HUES6 (cell line): ENCODE measurements at regions not wholly inside any gene's neighbourhood (a gene's known extent, or its start where the extent isn't known, plus 50 kb on each side); places are given as distances from the start of the nearest gene placed in this dataset.

Experiments used
- H3K27ac ChIP-seq: 2 replicates; pipeline ENCODE4 v1.7.0; 2013; ENCODE audit warnings: low read depth, mild to moderate bottlenecking, low read length, inconsistent platforms
- H3K27me3 ChIP-seq: 2 replicates; pipeline ENCODE4 v1.6.1; 2013; ENCODE audit warnings: low read length; ENCODE audit not compliant: control insufficient read depth, insufficient read depth
- H3K36me3 ChIP-seq: 2 replicates; pipeline ENCODE4 v1.6.1; 2013; ENCODE audit warnings: low read length; ENCODE audit not compliant: control insufficient read depth, insufficient read depth
- H3K4me1 ChIP-seq: 2 replicates; pipeline ENCODE4 v1.6.1; 2013; ENCODE audit warnings: low read length; ENCODE audit not compliant: control insufficient read depth, insufficient read depth
- H3K4me3 ChIP-seq: 2 replicates; pipeline ENCODE4 v1.5.1; 2013; ENCODE audit warnings: low read depth, low read length
- H3K9ac ChIP-seq: one replicate; pipeline ENCODE4 v1.6.1; 2013; ENCODE audit warnings: mild to moderate bottlenecking, low read length
- H3K9me3 ChIP-seq: 2 replicates; pipeline ENCODE4 v1.6.1; 2013; ENCODE audit warnings: low read depth, low read length; ENCODE audit not compliant: control insufficient read depth, insufficient read depth

- H3K36me3 ChIP-seq, result no peaks in the 10 kb centered on the region
- no peak overlapping the region for H3K27ac ChIP-seq
- H3K4me1 ChIP-seq, result no peaks in the 10 kb centered on the region
- no peak overlapping the region for H3K9ac ChIP-seq
- no peak overlapping the region for H3K4me3 ChIP-seq
- no peaks in the 10 kb centered on the region for H3K27me3 ChIP-seq
- H3K9me3 ChIP-seq, result peaks cover 5% of the 10 kb centered on the region; the same call in 1 of the 2 replicates
Observed at GRCh38 chrX:121135488-121136207, 88.2 kb downstream of the GLUD2 start.

GRCh38 chrX:121146059-121146628, 98.7 kb downstream of the GLUD2 start:
- Histone ChIP-seq H3K4me3 (no peak overlapping the region), H3K4me1 (peaks cover 13% of the 10 kb centered on the region; the same call in 1 of the 2 replicates), H3K9me3 (no peaks in the 10 kb centered on the region), H3K36me3 (no peaks in the 10 kb centered on the region), H3K9ac (no peak overlapping the region), H3K27ac (no peak overlapping the region), H3K27me3 (peaks cover 12% of the 10 kb centered on the region; the same call in 1 of the 2 replicates)

- Histone ChIP-seq H3K9ac (no peak overlapping the region), H3K4me3 (no peak overlapping the region), H3K36me3 (no peaks in the 10 kb centered on the region), H3K27me3 (peaks cover 41% of the 10 kb centered on the region; the same call in 1 of the 2 replicates), H3K27ac (no peak overlapping the region), H3K9me3 (no peaks in the 10 kb centered on the region), H3K4me1 (peaks cover 13% of the 10 kb centered on the region; the same call in 1 of the 2 replicates)
Observed at GRCh38 chrX:121150217-121150616, 102.8 kb downstream of the GLUD2 start.

GRCh38 chrX:121151293-121151692, 103.9 kb downstream of the GLUD2 start:
- Histone ChIP-seq H3K27ac (no peak overlapping the region), H3K9ac (no peak overlapping the region), H3K4me1 (peaks cover 13% of the 10 kb centered on the region; the same call in 1 of the 2 replicates), H3K36me3 (no peaks in the 10 kb centered on the region), H3K9me3 (no peaks in the 10 kb centered on the region), H3K27me3 (peaks cover 41% of the 10 kb centered on the region; the same call in 1 of the 2 replicates), H3K4me3 (no peak overlapping the region)

- peaks cover 38% of the 10 kb centered on the region; the same call in 1 of the 2 replicates for H3K27me3 ChIP-seq
- H3K36me3 ChIP-seq, result no peaks in the 10 kb centered on the region
- no peak overlapping the region for H3K4me3 ChIP-seq
- H3K9me3 ChIP-seq, result no peaks in the 10 kb centered on the region
- H3K9ac ChIP-seq, result no peak overlapping the region
- peaks cover 10% of the 10 kb centered on the region for H3K4me1 ChIP-seq
- no peak overlapping the region for H3K27ac ChIP-seq
Observed at GRCh38 chrX:121154858-121155404, 107.5 kb downstream of the GLUD2 start.

GRCh38 chrX:121160987-121161386, 113.6 kb downstream of the GLUD2 start:
- H3K9ac ChIP-seq, result no peak overlapping the region
- H3K4me1 ChIP-seq, result peaks cover 12% of the 10 kb centered on the region
- H3K27me3 ChIP-seq, result no peaks in the 10 kb centered on the region; the same call in 1 of the 2 replicates
- H3K27ac ChIP-seq, result no peak overlapping the region; the same call in 1 of the 2 replicates
- H3K4me3 ChIP-seq, result no peak overlapping the region
- no peaks in the 10 kb centered on the region for H3K9me3 ChIP-seq
- H3K36me3 ChIP-seq, result no peaks in the 10 kb centered on the region

GRCh38 chrX:121161501-121161933, 114.1 kb downstream of the GLUD2 start:
- H3K4me3 ChIP-seq, result no peak overlapping the region
- H3K27me3 ChIP-seq, result no peaks in the 10 kb centered on the region; the same call in 1 of the 2 replicates
- no peak overlapping the region; the same call in 1 of the 2 replicates for H3K27ac ChIP-seq
- H3K36me3 ChIP-seq, result no peaks in the 10 kb centered on the region
- no peaks in the 10 kb centered on the region for H3K9me3 ChIP-seq
- H3K4me1 ChIP-seq, result peaks cover 12% of the 10 kb centered on the region
- H3K9ac ChIP-seq, result no peak overlapping the region

GRCh38 chrX:121163443-121163842, 116.0 kb downstream of the GLUD2 start:
- Histone ChIP-seq H3K27me3 (no peaks in the 10 kb centered on the region; the same call in 1 of the 2 replicates), H3K4me1 (peaks cover 12% of the 10 kb centered on the region), H3K27ac (no peak overlapping the region), H3K36me3 (no peaks in the 10 kb centered on the region), H3K9ac (no peak overlapping the region), H3K9me3 (no peaks in the 10 kb centered on the region), H3K4me3 (no peak overlapping the region)

- no peaks in the 10 kb centered on the region for H3K9me3 ChIP-seq
- H3K36me3 ChIP-seq, result no peaks in the 10 kb centered on the region
- H3K9ac ChIP-seq, result no peak overlapping the region
- no peak overlapping the region for H3K27ac ChIP-seq
- peaks cover 9% of the 10 kb centered on the region for H3K4me1 ChIP-seq
- H3K4me3 ChIP-seq, result no peak overlapping the region
- no peaks in the 10 kb centered on the region; the same call in 1 of the 2 replicates for H3K27me3 ChIP-seq
Observed at GRCh38 chrX:121165930-121166359, 118.5 kb downstream of the GLUD2 start.

GRCh38 chrX:121169099-121170035, 122.0 kb downstream of the GLUD2 start:
- Histone ChIP-seq H3K36me3 (no peaks in the 10 kb centered on the region), H3K9ac (no peak overlapping the region)

More at GRCh38 chrX:121169099-121170035, 122.0 kb downstream of the GLUD2 start:
- Histone ChIP-seq H3K9me3 (no peaks in the 10 kb centered on the region), H3K4me1 (no peaks in the 10 kb centered on the region), H3K27me3 (no peaks in the 10 kb centered on the region; the same call in 1 of the 2 replicates), H3K4me3 (no peak overlapping the region), H3K27ac (no peak overlapping the region)
